Suprapubic skin (tissue), 4 donors: ENCODE measurements at regions not wholly inside any gene's neighbourhood (a gene's known extent, or its start where the extent isn't known, plus 50 kb on each side); places are given as distances from the start of the nearest gene placed in this dataset.

Experiments used
- DNase-seq, 2 donors: peaks; one replicate each; pipeline ENCODE4 v3.0.0-alpha.2; 2019; ENCODE audit warnings: low spot score in 2 of 2
- H3K27ac ChIP-seq: fragments of 200-600 bp; sonication (generic); one replicate; pipeline ENCODE4 v1.5.1; 2019
- H3K27me3 ChIP-seq: fragments of 200-600 bp; sonication (generic); one replicate; pipeline ENCODE4 v1.5.1; 2019
- H3K36me3 ChIP-seq: fragments of 200-600 bp; sonication (generic); one replicate; pipeline ENCODE4 v1.5.1; 2019
- H3K4me1 ChIP-seq: fragments of 200-600 bp; sonication (generic); one replicate; pipeline ENCODE4 v1.5.1; 2019
- H3K4me3 ChIP-seq: fragments of 200-600 bp; sonication (generic); one replicate; pipeline ENCODE4 v1.5.1; 2019; ENCODE audit warnings: mild to moderate bottlenecking
- H3K9me3 ChIP-seq: fragments of 200-600 bp; sonication (generic); one replicate; pipeline ENCODE4 v1.5.1; 2019
- CTCF ChIP-seq, 2 donors: fragments of 200-600 bp in 1 of 2; fragments of 450-650 bp in 1 of 2; sonication (generic) in 1 of 2; IDR thresholded peaks; one replicate each; pipeline ENCODE4 v1.5.1; 2016 to 2019; ENCODE audit warnings: antibody characterized with exemption in 2 of 2, mild to moderate bottlenecking in 1 of 2, moderate library complexity in 1 of 2
- EP300 ChIP-seq: sonication (generic); formaldehyde crosslinking; IDR thresholded peaks from one replicate; pipeline ENCODE4 v1.6.1; 2017; ENCODE audit warnings: antibody characterized with exemption
- POLR2A ChIP-seq, 2 donors: fragments of 450-650 bp; IDR thresholded peaks; one replicate each; pipeline ENCODE4 v1.6.1; 2017; ENCODE audit warnings: antibody characterized with exemption in 2 of 2, mild to moderate bottlenecking in 2 of 2, moderate library complexity in 2 of 2
- POLR2AphosphoS5 ChIP-seq, 3 donors: sonication (generic); formaldehyde crosslinking; IDR thresholded peaks; one replicate each; pipeline ENCODE4 v1.6.1; 2017; ENCODE audit warnings: antibody characterized with exemption in 3 of 3
- WGBS: methylation state at CpG from one replicate; pipeline ENCODE4 v1.1.5; 2018; 5-methylcytosine and 5-hydroxymethylcytosine counted together

- TF ChIP-seq POLR2AphosphoS5 (IDR thresholded peaks at IDR 0.05) (no peak), EP300 (no peak), CTCF (IDR thresholded peaks at IDR 0.05) (no peak), POLR2A (IDR thresholded peaks at IDR 0.05) (no peak)
- no peaks in the 10 kb centered on the region for H3K4me1 ChIP-seq
- H3K27me3 ChIP-seq: no peaks in the 10 kb centered on the region
- H3K36me3 ChIP-seq: no peaks in the 10 kb centered on the region
- H3K4me3 ChIP-seq: no peak overlapping the region
- no peak for DNase-seq
- no peaks in the 10 kb centered on the region for H3K9me3 ChIP-seq
- H3K27ac ChIP-seq: no peak overlapping the region
These were observed 390.0 kb downstream of the AASDHPPT start for GRCh38 chr11:106467501-106467900.

GRCh38 chr11:106468086-106468485 lies 390.6 kb downstream of the AASDHPPT start:
- H3K4me3 ChIP-seq: no peak overlapping the region
- 85% methylated on average over 3 of the region's 3 CpGs for WGBS
- H3K36me3 ChIP-seq: no peaks in the 10 kb centered on the region
- no peaks in the 10 kb centered on the region for H3K9me3 ChIP-seq
- no peak overlapping the region for H3K27ac ChIP-seq
- H3K27me3 ChIP-seq: no peaks in the 10 kb centered on the region
- DNase-seq: no peak
- H3K4me1 ChIP-seq: no peaks in the 10 kb centered on the region
- TF ChIP-seq POLR2A (IDR thresholded peaks at IDR 0.05) (no peak), CTCF (IDR thresholded peaks at IDR 0.05) (no peak), POLR2AphosphoS5 (IDR thresholded peaks at IDR 0.05) (no peak), EP300 (no peak)

- H3K36me3 ChIP-seq: no peaks in the 10 kb centered on the region
- H3K27ac ChIP-seq: no peak overlapping the region
- H3K9me3 ChIP-seq: no peaks in the 10 kb centered on the region
- TF ChIP-seq POLR2A (IDR thresholded peaks at IDR 0.05) (no peak), CTCF (IDR thresholded peaks at IDR 0.05) (no peak), POLR2AphosphoS5 (IDR thresholded peaks at IDR 0.05) (no peak), EP300 (no peak)
- H3K4me3 ChIP-seq: no peak overlapping the region
- H3K4me1 ChIP-seq: no peaks in the 10 kb centered on the region
- no peaks in the 10 kb centered on the region for H3K27me3 ChIP-seq
- no peak for DNase-seq
- WGBS: 83% methylated on average over 1 of the region's 1 CpG
These were observed 391.1 kb downstream of the AASDHPPT start for GRCh38 chr11:106468531-106468930.

- H3K36me3 ChIP-seq: no peaks in the 10 kb centered on the region
- WGBS: 87% methylated on average over 3 of the region's 3 CpGs
- H3K4me3 ChIP-seq: no peak overlapping the region
- H3K4me1 ChIP-seq: no peaks in the 10 kb centered on the region
- no peak overlapping the region for H3K27ac ChIP-seq
- no peaks in the 10 kb centered on the region for H3K9me3 ChIP-seq
- TF ChIP-seq CTCF (IDR thresholded peaks at IDR 0.05) (no peak), POLR2AphosphoS5 (IDR thresholded peaks at IDR 0.05) (no peak), EP300 (no peak), POLR2A (IDR thresholded peaks at IDR 0.05) (no peak)
- H3K27me3 ChIP-seq: no peaks in the 10 kb centered on the region
- DNase-seq: no peak
These were observed 392.8 kb downstream of the AASDHPPT start for GRCh38 chr11:106470230-106470629.

GRCh38 chr11:106471276-106471675 lies 393.8 kb downstream of the AASDHPPT start:
- TF ChIP-seq POLR2A (IDR thresholded peaks at IDR 0.05): no peak
- no peak for TF ChIP-seq EP300
- TF ChIP-seq CTCF (IDR thresholded peaks at IDR 0.05): no peak
- no peak for TF ChIP-seq POLR2AphosphoS5 (IDR thresholded peaks at IDR 0.05)
- no peaks in the 10 kb centered on the region for H3K9me3 ChIP-seq
- H3K27me3 ChIP-seq: no peaks in the 10 kb centered on the region
- H3K4me3 ChIP-seq: no peak overlapping the region
- DNase-seq: no peak
- no peaks in the 10 kb centered on the region for H3K4me1 ChIP-seq
- WGBS: 91% methylated on average over 1 of the region's 1 CpG
- H3K27ac ChIP-seq: no peak overlapping the region
- no peaks in the 10 kb centered on the region for H3K36me3 ChIP-seq
